ENCODE measurements at regions not wholly inside any gene's neighbourhood (a gene's known extent, or its start where the extent isn't known, plus 50 kb on each side); places are given as distances from the start of the nearest gene placed in this dataset.

GRCh38 chr4:180261346-180261745, 1981.9 kb upstream of the TENM3 start:
- Histone ChIP-seq H3K27ac (replicated peaks in 1 of 4) (no peak overlapping the region), H3K4me1 (no peaks in the 10 kb centered on the region), H3K27me3 (no peaks in the 10 kb centered on the region), H3K36me3 (no peaks in the 10 kb centered on the region), H3K4me3 (no peak overlapping the region), H3K9me3 (no peaks in the 10 kb centered on the region)
- WGBS: 35% methylated on average over 2 of the region's 2 CpGs
- intact Hi-C loops (cut with DNase I): no loop called here
- no peak for DNase-seq (ENCODE audit: extremely low spot score)
- no peak for TF ChIP-seq POLR2AphosphoS5 (IDR thresholded peaks at IDR 0.05)
- no peak for TF ChIP-seq CTCF (IDR thresholded peaks at IDR 0.05)
- no peak for TF ChIP-seq EP300 (IDR thresholded peaks at IDR 0.05)
- TF ChIP-seq POLR2A (IDR thresholded peaks at IDR 0.05; ENCODE audit: low read depth): no peak

GRCh38 chr4:180280076-180280475, 1963.1 kb upstream of the TENM3 start:
- 76% methylated on average over 3 of the region's 3 CpGs for WGBS
- TF ChIP-seq EP300 (IDR thresholded peaks at IDR 0.05) (no peak), CTCF (IDR thresholded peaks at IDR 0.05) (no peak), POLR2A (IDR thresholded peaks at IDR 0.05; ENCODE audit: low read depth) (no peak), POLR2AphosphoS5 (IDR thresholded peaks at IDR 0.05) (no peak)
- intact Hi-C loops (cut with DNase I): no loop called here
- DNase-seq (ENCODE audit: extremely low spot score): no peak
- Histone ChIP-seq H3K4me3 (no peak overlapping the region), H3K9me3 (no peaks in the 10 kb centered on the region), H3K27me3 (no peaks in the 10 kb centered on the region), H3K27ac (replicated peaks in 1 of 4) (no peak overlapping the region), H3K36me3 (no peaks in the 10 kb centered on the region), H3K4me1 (no peaks in the 10 kb centered on the region)

GRCh38 chr4:180280726-180281297, 1962.4 kb upstream of the TENM3 start:
- H3K36me3 ChIP-seq: no peaks in the 10 kb centered on the region
- no peaks in the 10 kb centered on the region for H3K9me3 ChIP-seq
- TF ChIP-seq POLR2AphosphoS5 (IDR thresholded peaks at IDR 0.05) (no peak), EP300 (IDR thresholded peaks at IDR 0.05) (no peak), POLR2A (IDR thresholded peaks at IDR 0.05; ENCODE audit: low read depth) (no peak), CTCF (IDR thresholded peaks at IDR 0.05) (no peak)
- WGBS: 73% methylated on average over 6 of the region's 6 CpGs
- no peak overlapping the region for H3K27ac ChIP-seq (replicated peaks in 1 of 4)
- DNase-seq (ENCODE audit: extremely low spot score): no peak
- no peak overlapping the region for H3K4me3 ChIP-seq
- no peaks in the 10 kb centered on the region for H3K27me3 ChIP-seq
- no peaks in the 10 kb centered on the region for H3K4me1 ChIP-seq
- intact Hi-C loops (cut with DNase I): no loop called here

- no peak for DNase-seq (ENCODE audit: extremely low spot score)
- Histone ChIP-seq H3K9me3 (no peaks in the 10 kb centered on the region), H3K36me3 (no peaks in the 10 kb centered on the region), H3K4me1 (no peaks in the 10 kb centered on the region), H3K27me3 (no peaks in the 10 kb centered on the region), H3K4me3 (no peak overlapping the region), H3K27ac (replicated peaks in 1 of 4) (no peak overlapping the region)
- no peak for TF ChIP-seq POLR2AphosphoS5 (IDR thresholded peaks at IDR 0.05)
- TF ChIP-seq POLR2A (IDR thresholded peaks at IDR 0.05; ENCODE audit: low read depth): no peak
- no peak for TF ChIP-seq CTCF (IDR thresholded peaks at IDR 0.05)
- no peak for TF ChIP-seq EP300 (IDR thresholded peaks at IDR 0.05)
- 61% methylated on average over 3 of the region's 3 CpGs for WGBS
- intact Hi-C loops (cut with DNase I): no loop called here
Measured at GRCh38 chr4:180281724-180282123, 1961.5 kb upstream of the TENM3 start.

GRCh38 chr4:180284267-180284666, 1958.9 kb upstream of the TENM3 start:
- Histone ChIP-seq H3K27ac (replicated peaks in 1 of 4) (no peak overlapping the region), H3K27me3 (no peaks in the 10 kb centered on the region), H3K4me3 (no peak overlapping the region), H3K36me3 (no peaks in the 10 kb centered on the region), H3K9me3 (no peaks in the 10 kb centered on the region), H3K4me1 (no peaks in the 10 kb centered on the region)
- intact Hi-C loops (cut with DNase I): no loop called here
- TF ChIP-seq EP300 (IDR thresholded peaks at IDR 0.05): no peak
- no peak for TF ChIP-seq CTCF (IDR thresholded peaks at IDR 0.05)
- TF ChIP-seq POLR2A (IDR thresholded peaks at IDR 0.05; ENCODE audit: low read depth): no peak
- TF ChIP-seq POLR2AphosphoS5 (IDR thresholded peaks at IDR 0.05): no peak
- WGBS: 78% methylated on average over 3 of the region's 3 CpGs
- no peak for DNase-seq (ENCODE audit: extremely low spot score)

All from esophagus muscularis mucosa (tissue), 4 donors.